Osteoblast (primary cell): ENCODE measurements at regions not wholly inside any gene's neighbourhood (a gene's known extent, or its start where the extent isn't known, plus 50 kb on each side); places are given as distances from the start of the nearest gene placed in this dataset. TPM values are rescaled to one million over a fixed set of nuclear protein-coding genes. Genes with fewer than 3 reads are reported as not detected.
A peak's percentile ranks its signal among the peaks of the same experiment; 100 is the strongest.

Experiments used
- DNase-seq: peaks from one replicate; pipeline ENCODE4 v3.0.0; 2011; ENCODE audit warnings: low spot score, mixed read lengths; ENCODE audit not compliant: insufficient read length; ENCODE audit errors: missing footprints
- H2AFZ ChIP-seq: 2 replicates; pipeline ENCODE4 v1.6.0; 2011; ENCODE audit warnings: mild to moderate bottlenecking, low read length
- H3K27ac ChIP-seq: 2 replicates; pipeline ENCODE4 v1.5.1; 2011; ENCODE audit warnings: mild to moderate bottlenecking, low read depth, low read length, moderate library complexity
- H3K27me3 ChIP-seq: 2 replicates; pipeline ENCODE4 v1.6.0; 2012; ENCODE audit warnings: mild to moderate bottlenecking, control low read depth, inconsistent platforms, low read length, moderate library complexity; ENCODE audit not compliant: insufficient read depth
- H3K36me3 ChIP-seq: 2 replicates; pipeline ENCODE4 v1.5.1; 2011; ENCODE audit warnings: mild to moderate bottlenecking, low read length, control low read depth, moderate library complexity; ENCODE audit not compliant: insufficient read depth
- H3K4me1 ChIP-seq: 2 replicates; pipeline ENCODE4 v1.5.1; 2011; ENCODE audit warnings: mild to moderate bottlenecking, low read length, control low read depth, moderate library complexity; ENCODE audit not compliant: insufficient read depth
- H3K4me2 ChIP-seq: 2 replicates; pipeline ENCODE4 v1.6.0; 2011; ENCODE audit warnings: mild to moderate bottlenecking, low read length; ENCODE audit not compliant: insufficient read depth
- H3K4me3 ChIP-seq: fragments of 200-600 bp; sonication (generic); 3 replicates; pipeline ENCODE4 v1.5.1; 2012; ENCODE audit warnings: mild to moderate bottlenecking, low read length, inconsistent platforms; ENCODE audit not compliant: insufficient read depth
- H3K79me2 ChIP-seq: 2 replicates; pipeline ENCODE4 v1.6.0; 2012; ENCODE audit warnings: mild to moderate bottlenecking, low read length, control low read depth, inconsistent platforms; ENCODE audit not compliant: insufficient read depth
- H3K9me3 ChIP-seq: 2 replicates; pipeline ENCODE4 v1.5.1; 2011; ENCODE audit warnings: low read depth, low read length, control low read depth
- H4K20me1 ChIP-seq: 2 replicates; pipeline ENCODE4 v1.6.0; 2012; ENCODE audit warnings: mild to moderate bottlenecking, low read length, control low read depth; ENCODE audit not compliant: insufficient read depth
- CTCF ChIP-seq: IDR thresholded peaks from 2 replicates; pipeline ENCODE4 v1.5.1; 2011; ENCODE audit warnings: mild to moderate bottlenecking, low read depth, low read length, moderate library complexity; ENCODE audit errors: extremely low read depth
- small RNA-seq: library from RNA; depleted of rRNA; stranded (forward); fragments of <200 nt; gene quantifications from one replicate; pipeline ENCODE3, GENCODE V24; 2012

GRCh38 chr2:161564906-161565305 is 59.3 kb upstream of the SLC4A10 start:
- Histone ChIP-seq H3K4me1 (no peaks in the 10 kb centered on the region), H3K9me3 (no peaks in the 10 kb centered on the region), H3K4me2 (no peak overlapping the region), H3K27me3 (no peaks in the 10 kb centered on the region), H3K79me2 (no peaks in the 10 kb centered on the region), H4K20me1 (no peaks in the 10 kb centered on the region), H3K36me3 (no peaks in the 10 kb centered on the region), H2AFZ (no peak overlapping the region), H3K4me3 (no peak overlapping the region), H3K27ac (no peak overlapping the region)
- TF ChIP-seq CTCF, result no peak
- no peak for DNase-seq

GRCh38 chr2:161569401-161569800 is 54.8 kb upstream of the SLC4A10 start:
- no peak overlapping the region for H3K27ac ChIP-seq
- no peaks in the 10 kb centered on the region for H3K36me3 ChIP-seq
- H3K79me2 ChIP-seq, result no peaks in the 10 kb centered on the region
- H3K4me2 ChIP-seq, result no peak overlapping the region
- no peak for TF ChIP-seq CTCF
- no peak for DNase-seq
- H3K4me1 ChIP-seq, result no peaks in the 10 kb centered on the region
- no peaks in the 10 kb centered on the region for H3K27me3 ChIP-seq
- no peaks in the 10 kb centered on the region for H4K20me1 ChIP-seq
- no peaks in the 10 kb centered on the region for H3K9me3 ChIP-seq
- no peak overlapping the region for H3K4me3 ChIP-seq
- H2AFZ ChIP-seq, result no peak overlapping the region

GRCh38 chr2:161570424-161571050 is 53.7 kb upstream of the SLC4A10 start:
- H3K36me3 ChIP-seq, result no peaks in the 10 kb centered on the region
- no peak overlapping the region for H3K4me3 ChIP-seq
- TF ChIP-seq CTCF, result peak; percentile 46
- no peaks in the 10 kb centered on the region for H3K79me2 ChIP-seq
- no peak for DNase-seq
- no peaks in the 10 kb centered on the region for H4K20me1 ChIP-seq
- no peaks in the 10 kb centered on the region for H3K27me3 ChIP-seq
- H3K9me3 ChIP-seq, result no peaks in the 10 kb centered on the region
- no peak overlapping the region for H3K4me2 ChIP-seq
- peak overlapping the region; percentile 34 for H2AFZ ChIP-seq
- H3K27ac ChIP-seq, result no peak overlapping the region
- no peaks in the 10 kb centered on the region for H3K4me1 ChIP-seq

GRCh38 chr2:161571051-161571429 is 53.2 kb upstream of the SLC4A10 start:
- H3K27ac ChIP-seq, result no peak overlapping the region
- H3K4me1 ChIP-seq, result no peaks in the 10 kb centered on the region
- H3K36me3 ChIP-seq, result no peaks in the 10 kb centered on the region
- no peak overlapping the region for H3K4me2 ChIP-seq
- H3K79me2 ChIP-seq, result no peaks in the 10 kb centered on the region
- no peaks in the 10 kb centered on the region for H3K27me3 ChIP-seq
- H2AFZ ChIP-seq, result no peak overlapping the region
- no peaks in the 10 kb centered on the region for H4K20me1 ChIP-seq
- TF ChIP-seq CTCF, result no peak
- H3K4me3 ChIP-seq, result no peak overlapping the region
- H3K9me3 ChIP-seq, result no peaks in the 10 kb centered on the region
- no peak for DNase-seq

Small RNA genes lying in the stretch of these regions (small RNA-seq; reads per million reads assigned to genes)
- gene RF01210, result not detected
